HG02840 (cell line): ENCODE measurements at regions not wholly inside any gene's neighbourhood (a gene's known extent, or its start where the extent isn't known, plus 50 kb on each side); places are given as distances from the start of the nearest gene placed in this dataset.

ENCODE experiments used
- ATAC-seq: cut with Tn5 transposase; IDR thresholded peaks from one replicate; pipeline ENCODE4 v1.9.1; 2021; ENCODE audit warnings: mild to moderate bottlenecking, moderate library complexity, moderate number of reproducible peaks; ENCODE audit not compliant: unreplicated experiment, low FRiP score

DNA sequence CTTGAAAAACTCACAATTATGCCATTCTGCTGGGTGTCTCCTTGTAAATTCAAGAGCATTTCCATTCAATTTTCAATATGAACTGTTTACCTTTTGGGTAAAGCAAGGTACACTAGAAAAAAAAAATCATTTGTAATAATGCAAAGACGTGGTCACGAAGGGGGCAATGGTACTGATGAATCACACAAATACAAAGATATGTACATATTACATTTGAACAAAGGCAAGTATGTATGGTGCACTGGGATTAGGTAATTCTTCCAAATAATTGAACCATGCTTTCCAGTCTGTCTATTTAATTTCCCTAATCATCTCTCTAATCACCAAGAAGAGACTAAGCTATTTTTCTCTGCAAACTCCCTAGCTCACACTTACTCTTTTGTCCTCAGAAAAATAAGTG, 63.4 kb upstream of the RNF38 start:
- ATAC-seq, result no peak

DNA sequence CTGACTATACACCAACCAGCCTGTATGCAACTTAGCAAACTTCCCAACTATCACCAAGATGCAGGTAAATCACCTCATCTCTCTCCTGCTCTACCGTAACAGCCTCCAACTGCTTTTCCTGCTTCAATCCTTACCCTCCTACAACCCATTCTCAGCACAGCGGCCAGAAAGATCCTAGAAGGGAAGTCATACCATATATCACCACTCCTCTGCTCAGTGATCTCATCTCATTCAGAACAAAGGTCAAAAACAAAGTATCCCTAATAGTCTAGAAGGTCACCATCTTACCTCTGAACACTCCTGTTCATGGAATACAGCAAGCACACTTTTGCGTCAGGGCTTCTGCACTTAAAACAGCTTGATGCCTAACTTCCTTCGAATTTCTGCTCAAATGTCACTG, 62.2 kb upstream of the RNF38 start:
- ATAC-seq, result no peak

DNA sequence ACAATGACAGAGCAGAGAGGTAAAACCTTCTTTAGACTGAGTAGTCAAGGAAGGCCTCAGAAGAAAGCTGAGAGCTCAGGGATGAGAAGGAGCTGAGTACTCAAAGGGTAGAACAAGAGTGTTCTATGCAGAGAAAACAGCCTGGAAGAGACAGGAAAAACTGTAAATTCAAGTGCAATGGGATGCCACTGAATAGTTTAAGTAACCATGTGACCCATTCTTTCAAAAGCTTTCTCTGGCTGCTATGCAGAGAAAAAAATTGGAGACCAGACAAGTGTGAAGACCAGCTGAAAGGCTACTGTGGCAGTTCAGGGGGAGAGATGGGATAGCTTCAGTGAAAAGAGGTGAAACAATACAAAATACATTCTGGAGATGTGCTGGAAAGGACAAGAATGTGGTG, 61.3 kb upstream of the RNF38 start:
- ATAC-seq, result no peak

DNA sequence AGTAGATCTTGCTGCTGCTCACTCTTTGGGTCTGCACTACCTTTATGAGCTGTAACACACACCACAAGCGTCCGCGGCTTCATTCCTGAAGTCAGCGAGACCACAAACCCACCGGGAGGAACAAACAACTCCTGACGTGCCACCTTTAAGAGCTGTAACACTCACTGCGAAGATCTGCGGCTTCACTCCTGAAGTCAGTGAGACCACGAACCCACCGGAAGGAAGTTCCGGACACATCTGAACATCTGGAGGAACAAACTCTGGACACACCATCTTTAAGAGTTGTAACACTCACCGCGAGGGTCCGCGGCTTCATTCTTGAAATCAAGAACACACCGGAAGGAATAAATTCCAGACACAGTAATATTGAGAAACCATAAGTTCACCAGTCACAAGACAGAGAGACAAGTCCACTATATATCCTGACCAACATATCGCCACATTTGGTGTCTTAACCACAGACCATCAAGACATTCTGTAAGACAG, 58.4 kb upstream of the RNF38 start:
- peak; percentile 53 for ATAC-seq

DNA sequence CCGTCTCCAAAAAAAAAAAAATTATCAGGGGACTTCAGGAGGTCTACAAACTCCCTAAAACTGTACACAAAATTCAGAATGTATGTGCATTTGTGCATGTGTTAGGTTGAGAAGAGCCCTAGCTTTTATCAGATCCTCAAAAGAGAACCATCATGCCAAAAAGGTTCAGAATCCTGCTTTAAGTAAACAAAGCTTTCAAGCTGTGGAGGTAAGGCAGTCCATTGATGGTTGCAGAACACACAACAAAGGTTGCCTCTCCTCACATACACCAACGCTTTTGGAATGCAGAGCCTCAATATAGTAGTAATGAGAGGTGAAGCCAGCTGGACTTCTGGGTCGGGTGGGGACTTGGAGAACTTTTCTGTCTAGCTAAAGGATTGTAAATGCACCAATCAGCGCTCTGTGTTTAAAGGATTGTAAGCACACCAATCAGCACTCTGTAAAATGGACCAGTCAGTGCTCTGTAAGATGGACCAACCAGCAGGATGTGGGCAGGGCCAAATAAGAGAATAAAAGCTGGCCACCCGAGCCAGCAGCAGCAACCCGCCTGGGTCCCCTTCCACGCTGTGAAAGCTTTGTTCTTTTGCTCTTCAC, 57.9 kb upstream of the RNF38 start:
- no peak for ATAC-seq

DNA sequence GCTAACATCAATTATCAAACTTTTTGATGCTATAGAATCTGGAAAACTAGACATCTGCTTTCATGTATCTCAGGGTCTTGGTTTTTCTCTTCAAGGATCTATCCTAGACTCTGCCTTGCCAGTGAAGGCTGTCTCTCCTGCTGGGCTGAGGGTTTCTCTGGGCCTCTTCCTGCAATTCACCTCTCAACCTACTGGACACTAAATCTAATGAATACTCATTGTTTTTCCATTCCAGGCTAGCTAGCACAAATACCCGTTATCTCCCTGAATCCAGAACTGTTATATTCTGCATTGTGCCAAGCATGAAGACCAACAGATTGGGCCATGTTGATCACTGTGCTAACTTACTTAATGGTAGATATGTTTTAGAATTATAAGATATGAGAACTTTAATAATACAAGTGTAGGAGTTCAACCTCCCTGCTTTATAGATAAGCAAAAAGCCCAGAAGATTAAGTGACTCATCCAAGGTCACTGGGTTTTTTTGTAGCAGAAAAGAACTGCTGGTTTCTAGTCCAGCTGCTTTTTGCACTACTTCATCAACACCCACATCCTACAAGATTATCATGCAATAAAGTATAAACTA, 56.5 kb upstream of the RNF38 start:
- no peak for ATAC-seq

DNA sequence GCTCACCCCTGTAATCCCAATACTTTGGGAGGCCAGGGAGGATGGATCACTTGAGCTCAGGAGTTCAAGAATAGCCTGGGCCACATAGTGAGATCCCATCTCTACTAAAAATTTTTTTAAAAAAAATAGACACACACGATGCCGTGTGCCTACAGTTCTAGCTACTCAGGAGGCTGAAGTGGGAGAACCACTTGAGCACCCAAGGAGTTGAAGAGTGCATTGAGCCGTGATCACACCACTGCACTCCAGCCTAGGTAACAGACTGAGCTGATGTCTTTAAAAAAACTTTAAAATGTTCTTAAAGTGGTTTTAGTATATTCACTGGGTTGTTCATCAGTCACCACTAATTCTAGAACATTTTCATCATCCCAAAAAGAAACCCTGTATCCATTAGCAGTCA, 51.9 kb upstream of the RNF38 start:
- ATAC-seq, result no peak

DNA sequence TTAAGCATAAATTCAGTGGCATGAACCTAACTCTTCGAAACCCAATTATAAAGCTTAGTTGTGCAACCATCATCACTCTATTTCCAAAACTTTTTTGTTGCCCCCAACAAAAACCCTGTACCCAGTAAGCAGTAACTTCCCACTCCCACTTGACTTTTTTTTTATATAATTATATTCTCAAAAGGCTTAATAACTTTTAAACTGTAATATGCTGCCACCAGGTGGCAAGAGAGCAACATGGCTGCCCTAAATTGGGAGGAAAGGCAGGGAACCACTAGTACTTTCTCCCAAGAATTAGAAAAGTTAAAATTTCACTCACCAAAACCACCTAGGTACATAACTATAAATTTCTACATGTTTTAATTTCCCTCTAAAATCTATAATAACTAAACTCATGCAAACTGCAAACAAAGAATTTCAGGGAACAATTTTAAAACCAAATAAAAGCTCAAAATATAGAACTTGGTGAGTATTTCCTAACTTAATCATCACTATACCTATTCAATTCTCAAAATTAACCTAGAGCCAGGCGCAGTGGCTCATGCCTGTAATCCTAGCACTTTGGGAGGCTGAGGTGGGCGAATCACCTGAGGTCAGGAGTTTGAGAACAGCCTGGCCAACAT, 50.2 kb upstream of the RNF38 start:
- no peak for ATAC-seq
